GM19351 (cell line): ENCODE measurements at regions not wholly inside any gene's neighbourhood (a gene's known extent, or its start where the extent isn't known, plus 50 kb on each side); places are given as distances from the start of the nearest gene placed in this dataset.
A peak's percentile ranks its signal among the peaks of the same experiment; 100 is the strongest.

Experiments used
- ATAC-seq: cut with Tn5 transposase; IDR thresholded peaks from one replicate; pipeline ENCODE4 v1.9.1; 2021; ENCODE audit warnings: mild to moderate bottlenecking, moderate library complexity; ENCODE audit not compliant: unreplicated experiment

DNA sequence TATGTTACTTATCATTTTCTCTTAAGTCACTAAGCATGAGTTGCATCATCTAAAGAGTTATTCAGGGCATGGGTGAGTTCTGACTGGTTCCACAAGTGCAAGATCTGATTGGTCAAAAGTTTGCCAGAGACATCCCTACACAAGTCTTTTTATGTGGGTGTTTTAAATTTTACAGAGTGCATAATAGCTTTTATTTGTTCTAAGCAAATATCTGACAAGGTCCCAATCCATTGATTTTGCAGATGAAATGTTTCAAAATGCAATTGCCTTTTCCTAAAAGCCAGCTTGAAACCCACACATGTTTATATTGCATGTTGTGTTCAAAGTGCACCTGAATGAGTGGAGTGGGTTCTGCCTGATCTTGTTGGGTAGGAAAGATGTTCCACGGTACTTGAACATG lies 101.7 kb upstream of the PAX6 start:
- no peak for ATAC-seq

DNA sequence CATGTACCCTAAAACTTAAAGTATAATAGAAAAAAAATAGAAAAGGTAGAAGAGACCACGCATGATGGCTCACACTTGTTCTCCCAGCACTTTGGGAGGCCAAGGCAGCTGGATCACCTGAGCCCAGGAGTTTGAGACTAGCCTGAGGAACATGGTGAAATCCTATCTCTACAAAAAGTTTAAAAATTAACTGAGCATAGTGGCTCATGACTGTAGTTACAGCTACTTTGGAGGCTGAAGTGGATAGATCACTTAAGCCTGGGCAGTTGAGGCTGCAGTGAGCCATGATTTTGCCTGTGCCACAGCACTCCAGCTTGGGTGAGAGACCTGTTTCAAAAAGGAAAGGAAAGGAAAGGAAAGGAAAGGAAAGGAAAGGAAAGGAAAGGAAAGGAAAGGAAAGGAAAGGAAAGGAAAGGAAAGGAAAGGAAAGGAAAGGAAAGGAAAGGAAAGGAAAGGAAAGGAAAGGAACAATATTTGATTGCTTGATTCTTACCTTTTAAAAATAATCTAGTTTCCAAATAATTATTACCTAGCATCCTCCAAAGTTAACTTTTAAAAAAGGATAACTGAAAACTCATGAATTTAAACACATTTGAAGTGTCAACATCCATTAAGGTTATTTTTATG lies 99.9 kb upstream of the PAX6 start:
- no peak for ATAC-seq

DNA sequence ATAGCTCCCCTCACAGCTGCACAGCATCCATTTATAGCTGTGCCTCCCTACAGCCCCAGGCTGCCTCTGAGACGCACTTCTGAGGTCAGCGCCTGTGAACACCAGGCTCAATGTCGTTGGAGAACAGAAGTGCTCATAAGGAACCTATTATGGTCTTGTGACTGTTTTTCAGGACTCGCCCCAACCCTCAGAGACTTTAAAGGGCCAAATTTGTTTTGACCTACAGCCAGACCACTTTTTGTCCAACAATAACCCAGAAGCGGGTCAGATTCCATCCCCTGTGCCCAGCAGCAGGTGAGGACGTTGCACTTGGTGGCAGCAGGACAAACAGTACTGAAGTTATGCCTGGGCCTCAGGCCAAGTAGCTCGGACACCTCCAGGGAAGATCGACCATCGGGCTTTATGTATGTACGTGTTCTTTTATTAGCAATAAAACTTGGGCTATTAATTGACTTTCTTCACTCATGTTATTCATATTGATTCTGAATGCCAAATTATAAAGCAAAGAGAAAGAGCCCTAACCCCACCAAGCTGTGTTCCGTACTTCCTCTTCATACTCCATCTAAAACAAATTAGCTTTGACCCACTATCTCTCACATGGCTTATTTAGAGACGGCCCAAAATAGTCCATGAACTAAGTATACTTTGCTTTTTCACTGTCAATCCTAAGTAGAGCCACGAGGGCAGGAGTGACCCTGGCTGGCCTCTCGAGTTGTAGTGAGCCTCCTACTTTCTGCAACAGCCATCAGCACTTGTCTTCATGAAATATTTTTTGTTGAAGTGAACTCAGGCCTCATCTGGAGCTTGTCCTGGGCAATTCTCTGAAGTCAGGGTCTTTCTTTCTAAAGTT lies 92.3 kb upstream of the PAX6 start:
- ATAC-seq, result no peak

DNA sequence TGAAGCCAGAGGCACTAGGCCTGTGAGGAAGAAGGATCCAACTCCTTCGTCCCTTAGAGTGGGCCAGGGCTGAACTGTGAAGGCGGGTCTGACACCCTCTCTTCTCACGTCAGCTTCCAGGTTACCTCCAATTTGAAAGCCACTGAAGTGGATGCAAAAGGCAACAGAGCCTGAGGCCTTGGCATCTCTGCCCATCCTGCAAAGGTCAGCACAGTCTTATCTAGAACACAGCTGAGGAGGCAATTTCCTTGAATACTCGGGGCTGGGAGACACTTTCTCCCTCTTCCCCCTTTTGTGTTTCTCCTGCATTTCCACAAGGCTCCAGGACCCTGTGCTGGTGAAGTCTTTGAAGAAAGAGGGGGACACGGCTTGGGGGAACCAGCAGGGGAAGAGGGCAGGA lies 91.6 kb upstream of the PAX6 start:
- no peak for ATAC-seq

DNA sequence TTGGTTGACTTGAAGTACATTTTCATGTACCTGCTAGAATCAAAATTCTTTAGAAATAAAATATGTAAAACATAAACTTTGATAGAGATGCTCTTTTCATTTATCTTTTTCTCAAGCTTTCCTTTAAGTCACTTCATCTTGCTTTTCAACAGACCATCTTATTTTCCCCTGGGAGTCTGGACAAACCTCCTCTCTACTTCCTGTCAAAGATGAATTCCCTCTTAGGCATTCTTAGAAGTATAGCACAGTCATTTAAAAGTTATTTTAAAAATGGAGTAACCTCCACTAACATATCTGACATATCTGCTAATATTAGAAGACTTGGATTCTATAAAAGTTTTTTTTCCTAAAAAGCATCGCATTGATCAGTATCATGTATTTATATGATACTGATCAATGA lies 84.8 kb upstream of the PAX6 start:
- no peak for ATAC-seq

DNA sequence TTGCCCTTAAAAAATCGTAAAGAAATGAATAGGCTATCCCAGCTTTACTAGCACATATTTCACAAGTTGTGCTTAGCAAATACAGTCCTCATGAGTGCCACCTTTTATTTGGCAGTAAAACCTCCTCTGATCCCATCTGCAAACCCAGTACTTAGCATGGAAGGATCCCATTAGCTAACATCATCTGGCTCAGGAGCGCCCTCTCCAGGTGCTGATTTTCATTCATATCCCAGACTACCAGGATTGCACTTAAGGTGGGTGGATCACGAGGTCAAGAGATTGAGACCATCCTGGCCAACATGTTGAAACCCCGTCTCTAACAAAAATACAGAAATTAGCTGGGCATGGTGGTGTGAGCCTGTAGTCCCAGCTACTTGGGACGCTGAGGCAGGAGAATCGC lies 76.1 kb upstream of the PAX6 start:
- ATAC-seq, result no peak

DNA sequence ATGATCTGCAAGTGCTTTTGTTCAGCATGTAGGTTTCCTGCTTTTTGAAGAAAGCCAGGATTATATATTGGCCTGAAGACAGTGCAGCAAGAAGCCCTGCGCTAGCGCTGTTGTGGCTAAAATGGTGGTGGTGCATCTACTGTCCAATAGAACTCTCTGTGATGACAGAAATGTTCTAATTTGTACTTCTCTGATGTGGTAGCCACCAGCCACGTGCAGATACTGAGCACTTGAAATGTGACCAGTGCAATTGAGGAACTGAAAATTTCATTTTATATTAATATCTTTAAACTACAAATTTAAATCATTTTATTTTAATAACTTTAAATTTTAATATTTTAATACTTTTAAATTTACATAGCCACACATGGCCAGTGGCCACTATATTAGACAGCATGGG lies 73.0 kb upstream of the PAX6 start:
- no peak for ATAC-seq

DNA sequence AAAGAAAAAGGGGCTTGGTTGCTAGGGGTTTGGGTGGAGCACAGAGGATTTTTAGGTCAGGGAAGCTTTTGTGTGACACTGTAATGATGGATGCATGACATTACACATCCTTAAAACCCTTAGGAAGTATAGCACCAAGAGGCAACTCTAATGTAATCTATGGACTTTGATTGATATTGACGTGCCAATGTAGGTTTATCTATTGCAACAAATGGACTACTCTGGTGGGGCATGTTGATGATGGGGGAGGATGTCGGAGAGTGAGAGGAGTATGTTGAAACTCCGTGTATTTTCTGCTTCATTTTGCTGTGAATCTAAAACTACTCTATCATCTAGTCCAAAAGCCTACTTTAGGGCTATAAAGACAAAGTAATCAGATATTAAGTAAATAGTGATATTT lies 72.3 kb upstream of the PAX6 start:
- ATAC-seq, result no peak

DNA sequence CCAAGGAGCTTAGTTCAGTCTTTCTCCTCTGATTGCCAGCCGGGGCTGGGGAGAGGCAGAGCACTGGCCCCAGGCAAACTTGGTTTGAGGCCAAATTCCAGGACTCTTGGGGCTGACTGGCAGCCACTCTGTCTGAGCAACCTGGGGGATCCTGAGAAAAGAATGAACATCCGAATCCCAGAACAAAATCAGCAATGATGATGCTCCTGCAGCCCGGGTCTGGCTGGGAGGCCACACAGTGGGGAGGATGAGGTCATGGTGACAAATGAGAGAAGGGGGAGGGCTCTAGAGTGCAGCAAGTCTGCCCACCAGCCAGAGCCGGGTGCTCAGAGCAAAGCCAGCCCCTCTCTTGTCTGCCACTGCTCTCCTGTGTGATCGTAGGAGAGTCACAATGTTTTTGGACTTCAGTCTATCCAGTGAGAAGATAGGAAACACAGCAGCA lies 71.8 kb upstream of the PAX6 start:
- ATAC-seq, result no peak

DNA sequence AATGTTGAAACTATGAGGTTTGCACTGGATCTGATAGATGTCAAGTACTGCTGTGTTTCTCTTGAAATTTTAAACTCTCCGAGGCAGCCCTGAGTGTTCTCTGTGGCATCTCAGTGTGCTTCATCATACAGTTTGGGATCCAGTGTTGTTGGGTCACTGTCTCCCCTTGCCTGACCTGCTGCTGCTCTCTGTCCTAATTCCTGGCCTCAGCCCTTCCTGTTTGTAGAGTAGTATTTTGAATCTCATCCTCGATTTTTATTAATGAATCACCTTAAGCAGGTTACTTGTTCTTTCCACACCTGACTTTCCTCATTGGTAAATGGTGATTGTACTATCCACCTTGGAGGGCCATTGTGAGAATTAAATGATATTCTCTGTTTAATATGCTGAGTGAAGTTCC lies 70.7 kb upstream of the PAX6 start:
- no peak for ATAC-seq

DNA sequence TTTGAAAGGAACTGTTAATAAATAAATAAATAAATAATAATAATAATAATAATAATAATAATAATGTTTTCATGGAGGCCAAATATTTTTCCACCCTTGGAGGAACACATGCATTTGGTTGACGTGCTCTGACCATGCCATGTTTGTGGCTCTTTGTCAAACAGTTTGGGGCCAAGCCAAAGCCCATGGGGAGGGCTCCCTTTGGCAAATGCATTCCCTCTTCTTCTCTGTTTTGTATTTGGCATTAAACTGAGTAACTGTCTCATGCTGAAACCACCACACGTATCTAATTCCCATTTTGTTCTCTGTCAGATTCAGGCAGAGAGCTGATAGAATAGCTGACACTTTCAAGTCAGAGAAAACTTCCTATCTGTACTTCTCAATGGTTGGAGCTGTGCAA lies 68.6 kb upstream of the PAX6 start:
- no peak for ATAC-seq

DNA sequence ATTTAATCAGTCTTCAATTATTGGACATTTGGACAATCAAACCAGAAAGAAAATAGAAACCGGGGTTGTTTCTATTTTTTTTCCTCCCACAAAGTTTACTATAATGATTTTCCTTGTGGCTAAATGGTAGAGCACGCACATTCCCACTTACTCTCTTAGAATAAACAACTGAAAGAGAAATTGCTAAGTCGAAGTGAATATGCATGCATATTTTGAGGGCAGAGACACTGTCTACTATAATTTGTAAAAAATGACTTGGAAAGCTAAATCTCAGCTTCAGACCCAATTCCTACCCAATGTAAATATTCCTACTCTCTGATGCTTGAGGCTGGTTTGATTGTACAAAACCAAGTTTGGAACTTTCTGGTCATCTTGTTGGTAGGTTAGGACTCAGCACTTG lies 66.7 kb upstream of the PAX6 start:
- no peak for ATAC-seq

DNA sequence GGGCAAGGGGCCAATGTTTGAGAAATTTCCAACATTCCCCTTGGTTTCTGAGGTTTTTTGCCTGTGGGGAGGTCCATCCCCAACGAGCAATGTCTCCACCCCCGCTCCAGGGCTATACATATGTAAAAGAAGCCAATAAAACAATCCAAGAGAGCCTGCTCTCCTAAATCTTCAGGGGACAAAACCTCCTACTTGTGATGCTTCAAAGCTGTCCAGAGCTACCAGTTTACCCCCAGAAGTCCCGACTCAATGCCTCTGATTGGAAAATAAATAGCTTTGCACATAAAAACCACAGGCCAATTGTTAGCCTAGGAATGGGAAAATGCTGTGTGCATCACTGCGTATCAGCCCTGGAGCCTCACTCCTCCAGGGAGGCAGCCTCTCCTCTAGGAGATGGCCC lies 66.0 kb upstream of the PAX6 start:
- ATAC-seq, result no peak

DNA sequence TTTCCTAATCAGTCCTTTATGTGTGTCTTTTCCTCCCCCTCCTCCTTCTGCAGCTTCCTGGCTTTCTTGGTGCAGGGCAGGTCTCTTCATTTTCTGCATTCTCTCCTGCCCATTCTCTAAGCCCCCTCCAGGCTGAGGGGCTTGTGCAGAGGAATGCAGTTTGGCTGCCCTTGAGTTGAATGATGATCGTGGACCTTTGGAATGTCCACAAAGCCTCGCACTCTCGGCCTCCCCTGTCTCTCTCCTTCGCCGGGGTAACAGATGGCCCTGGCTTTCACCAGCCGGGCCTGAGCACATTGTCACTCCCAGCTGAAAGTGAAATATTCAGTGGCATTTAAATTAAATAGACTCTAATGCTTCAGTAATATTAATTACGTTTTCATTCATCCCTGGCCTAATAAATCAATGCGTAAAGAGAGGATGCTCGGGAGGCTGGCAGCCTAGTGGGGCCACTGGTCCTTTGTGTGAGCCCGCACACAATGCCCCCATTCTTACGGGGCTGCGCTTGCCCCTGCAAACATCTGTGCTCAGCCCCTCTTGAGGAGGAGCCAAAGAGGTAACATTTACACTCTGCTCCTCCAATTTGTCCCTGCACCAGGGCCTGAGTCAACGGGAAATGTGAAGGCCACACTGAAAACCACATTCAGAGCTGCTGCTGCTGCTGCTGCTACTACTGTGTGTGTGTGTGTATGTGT lies 64.9 kb upstream of the PAX6 start:
- no peak for ATAC-seq

DNA sequence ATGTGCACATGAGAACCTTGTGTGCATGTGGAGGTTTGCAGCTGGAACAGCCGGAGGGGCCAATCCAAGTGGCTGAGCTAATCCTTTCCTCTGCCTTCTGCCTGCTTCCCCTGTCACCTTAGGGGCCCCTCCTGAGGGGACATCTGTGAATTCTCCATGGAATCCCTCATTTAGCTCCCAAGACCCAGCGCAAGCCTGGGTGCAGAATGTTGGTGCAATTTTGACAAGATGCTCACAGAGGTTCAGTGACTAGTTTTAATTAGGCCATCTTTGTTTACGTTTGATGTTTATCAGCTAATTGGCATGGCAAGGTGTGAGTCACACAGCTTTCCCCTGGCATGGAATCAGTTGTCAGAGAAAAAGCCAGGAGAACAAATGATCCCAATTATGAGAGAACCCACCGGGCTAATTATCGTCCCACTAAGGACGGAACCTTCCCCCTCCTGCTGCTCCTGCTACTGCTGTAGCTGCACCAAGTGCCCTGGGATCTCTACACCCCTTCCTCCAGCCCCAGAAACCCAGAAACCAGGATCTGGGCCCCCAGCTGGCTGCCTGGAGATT lies 63.6 kb upstream of the PAX6 start:
- ATAC-seq, result no peak

DNA sequence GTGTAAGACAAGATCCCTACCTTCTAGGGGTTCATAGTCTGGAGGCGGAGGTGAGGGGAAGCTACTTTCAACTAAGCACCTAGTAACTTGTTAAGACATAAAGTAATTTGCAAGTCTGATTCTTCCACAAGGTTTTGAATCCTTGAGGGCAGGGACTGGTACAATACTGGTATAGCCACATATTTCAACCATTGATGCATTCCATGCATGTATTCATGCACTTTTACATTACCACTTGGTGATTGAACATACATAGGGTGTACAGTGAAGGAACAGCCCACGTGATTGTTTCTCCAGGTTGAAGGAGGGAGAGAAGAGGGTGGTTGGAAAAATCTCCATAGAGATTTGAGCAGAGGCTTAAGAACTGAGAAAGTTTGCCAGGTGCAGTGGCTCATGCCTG lies 62.0 kb upstream of the PAX6 start:
- no peak for ATAC-seq

DNA sequence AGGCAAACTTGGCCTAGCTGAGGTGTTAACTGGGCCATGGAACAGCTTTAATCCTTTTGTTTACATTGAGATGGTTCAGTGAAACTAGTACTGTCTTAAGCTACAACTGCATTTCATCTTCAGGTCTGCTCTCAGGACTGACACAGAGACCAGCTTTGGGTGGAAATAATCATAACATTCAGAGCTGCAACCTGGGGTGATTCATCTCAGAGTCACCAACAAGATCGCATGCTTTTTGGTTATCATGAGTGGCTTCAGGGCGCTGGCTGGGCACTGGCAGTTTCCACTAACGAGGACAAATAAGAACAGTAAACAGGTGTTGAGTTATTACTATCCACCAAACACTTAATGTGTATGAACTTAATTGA lies 60.9 kb upstream of the PAX6 start:
- ATAC-seq, result no peak

DNA sequence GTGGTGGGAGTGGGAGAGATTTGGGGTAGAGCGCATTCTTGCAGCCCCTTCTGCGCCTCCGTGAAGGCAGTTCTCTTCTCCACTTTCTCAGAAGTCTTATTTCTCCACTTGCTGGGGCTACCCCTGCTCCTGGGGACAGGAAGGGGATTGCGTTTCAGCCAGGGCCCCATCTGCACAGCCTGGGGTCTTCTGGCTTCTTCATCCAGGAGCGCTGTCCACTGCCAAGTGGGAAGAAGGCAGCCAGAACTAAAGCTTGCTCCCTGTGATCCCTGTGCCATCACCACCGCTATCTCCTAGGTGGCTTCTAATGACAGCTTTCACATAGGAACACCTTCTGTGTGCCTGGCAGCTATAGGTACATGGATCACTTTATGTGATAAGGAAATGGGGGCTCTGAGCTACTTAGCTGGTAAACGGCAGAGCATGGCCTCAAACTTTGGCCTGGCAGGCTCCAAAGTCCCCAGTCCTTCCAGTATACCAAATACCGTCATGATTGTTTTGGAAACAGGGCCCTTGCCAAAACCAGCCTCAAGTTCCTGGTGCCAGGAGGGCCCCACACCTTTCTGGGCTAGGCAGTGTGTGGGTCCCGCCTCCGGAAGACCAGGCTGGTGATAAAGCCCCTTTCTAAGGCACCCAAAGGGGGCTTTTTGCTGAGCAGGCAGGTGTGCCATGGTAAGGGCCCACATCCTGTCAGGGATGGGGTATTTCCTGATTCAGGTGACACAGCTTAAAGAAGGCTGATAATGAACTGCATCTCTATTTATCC lies 60.4 kb upstream of the PAX6 start:
- ATAC-seq, result no peak

DNA sequence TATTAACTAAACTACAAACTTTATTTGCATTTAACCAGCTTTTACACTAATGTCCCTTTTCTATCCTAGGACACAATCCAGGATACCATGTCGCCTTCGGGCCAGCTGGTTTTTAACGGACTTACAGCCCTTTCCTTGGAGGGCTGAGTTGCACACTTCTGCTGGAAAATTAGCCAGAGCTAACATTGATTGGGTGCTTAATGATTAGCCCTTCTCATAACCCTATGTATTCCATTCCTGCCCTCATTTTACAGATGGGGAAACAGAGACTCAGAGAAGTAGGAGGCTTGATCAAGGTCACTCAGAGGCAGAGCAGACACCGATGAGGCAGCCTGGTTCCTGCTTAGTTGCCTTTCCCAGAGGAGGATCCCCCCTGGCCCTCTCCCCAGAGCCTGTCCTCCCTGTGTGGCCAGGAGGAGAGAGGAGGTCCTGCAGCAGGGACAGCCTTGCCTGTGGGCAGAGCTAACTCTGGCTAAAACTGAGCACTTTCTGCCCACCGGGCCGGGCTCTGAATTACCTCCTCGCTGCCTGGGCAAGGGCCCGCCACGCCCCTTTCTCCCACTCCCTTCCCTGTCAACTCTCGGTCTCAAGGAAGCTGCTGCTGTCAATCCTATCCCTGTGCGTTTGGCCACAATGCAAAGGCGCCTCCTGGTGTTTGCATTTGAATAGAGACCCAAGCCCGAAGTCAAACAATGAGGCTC lies 59.6 kb upstream of the PAX6 start:
- ATAC-seq, result peak; percentile 59

DNA sequence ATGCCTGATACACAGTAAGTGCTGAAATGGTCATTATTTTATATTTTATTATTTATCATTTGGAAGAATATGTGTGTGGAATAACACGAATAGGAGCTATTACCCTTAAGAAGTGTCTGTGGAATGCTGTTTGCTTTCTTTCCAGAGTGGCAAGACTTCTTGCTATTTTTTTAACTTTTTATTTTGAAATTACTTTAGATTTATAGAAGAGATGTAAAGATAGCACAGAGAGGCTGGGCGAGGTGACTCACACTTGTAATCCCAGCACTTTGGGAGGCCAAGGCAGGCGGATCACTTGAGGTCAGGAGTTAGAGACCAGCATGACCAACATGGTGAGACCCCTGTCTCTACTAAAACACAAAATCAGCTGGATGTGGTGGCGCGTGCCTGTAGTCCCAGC lies 58.9 kb upstream of the PAX6 start:
- ATAC-seq, result no peak
